ENCODE measurements at regions not wholly inside any gene's neighbourhood (a gene's known extent, or its start where the extent isn't known, plus 50 kb on each side); places are given as distances from the start of the nearest gene placed in this dataset.

DNA sequence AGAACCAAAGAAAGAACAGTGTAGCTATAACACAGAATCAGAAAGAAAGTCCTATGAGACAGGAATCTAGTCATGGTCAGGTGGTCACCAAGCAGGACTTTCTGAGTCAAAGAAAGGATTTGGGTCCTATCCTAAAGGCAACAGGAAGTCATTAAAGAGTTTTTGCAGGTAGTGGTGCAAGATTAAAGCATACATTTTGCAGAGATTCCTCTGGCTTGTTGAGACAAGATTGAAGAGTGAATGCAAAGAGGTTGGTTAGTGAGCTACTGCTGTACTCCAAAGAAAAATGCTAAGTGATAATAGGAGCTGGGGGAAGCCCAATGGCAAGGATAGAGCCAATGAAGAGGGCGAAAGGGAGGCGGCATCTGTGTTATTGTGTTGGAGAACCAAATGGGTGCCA, 300.5 kb upstream of the KIF2A start:
- no peak for DNase-seq (ENCODE audit: low read depth in 4 of 4, low spot score in 1 of 4)

DNA sequence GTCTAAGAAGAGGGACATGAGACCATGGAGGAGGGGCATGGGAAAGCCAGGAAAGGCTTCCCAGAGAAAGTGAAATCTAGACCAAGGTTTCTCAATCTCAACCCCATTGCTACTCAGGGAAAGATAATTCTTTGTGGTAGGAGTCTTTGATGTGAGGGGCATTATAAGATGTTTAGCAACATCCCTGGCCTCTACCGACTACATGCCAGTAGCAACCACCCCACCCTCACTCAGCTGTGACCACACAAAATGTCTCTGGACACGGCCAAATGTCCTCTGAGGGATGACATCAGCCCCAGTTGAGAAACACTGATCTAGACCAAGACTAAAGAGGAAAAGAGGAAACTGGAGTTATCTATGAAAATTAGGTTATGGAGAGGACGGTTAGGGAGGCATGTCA, 298.5 kb upstream of the KIF2A start:
- DNase-seq (ENCODE audit: low read depth in 4 of 4, low spot score in 1 of 4) = no peak

DNA sequence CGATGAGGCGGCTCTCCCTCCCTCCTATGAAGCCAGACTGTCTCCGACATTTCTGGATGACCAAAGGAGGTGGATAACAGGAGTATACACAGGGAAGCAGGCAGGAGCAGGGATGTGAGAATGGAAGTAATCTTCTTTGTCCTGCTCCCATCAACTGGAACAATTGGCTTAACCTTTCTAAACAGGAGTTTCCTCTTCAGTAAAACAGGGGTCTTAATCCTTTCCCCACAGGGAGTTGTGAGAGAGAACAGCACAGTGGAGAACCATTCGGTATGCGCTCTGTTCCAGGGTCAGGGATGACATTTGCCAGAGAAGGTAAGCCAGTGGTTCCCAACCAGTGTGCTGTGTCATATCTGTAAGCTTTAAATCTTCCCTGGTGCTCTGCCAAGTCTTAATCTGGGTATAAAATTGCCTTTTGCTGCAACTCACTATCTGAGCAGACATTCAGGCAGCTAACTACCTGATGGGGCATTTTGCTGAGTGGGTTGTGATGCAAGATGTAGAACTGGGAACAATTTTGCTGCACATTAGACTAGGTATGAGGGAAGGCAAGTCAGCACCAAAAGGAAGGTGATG, 294.8 kb upstream of the KIF2A start:
- DNase-seq (ENCODE audit: low read depth in 4 of 4, low spot score in 1 of 4) = no peak

DNA sequence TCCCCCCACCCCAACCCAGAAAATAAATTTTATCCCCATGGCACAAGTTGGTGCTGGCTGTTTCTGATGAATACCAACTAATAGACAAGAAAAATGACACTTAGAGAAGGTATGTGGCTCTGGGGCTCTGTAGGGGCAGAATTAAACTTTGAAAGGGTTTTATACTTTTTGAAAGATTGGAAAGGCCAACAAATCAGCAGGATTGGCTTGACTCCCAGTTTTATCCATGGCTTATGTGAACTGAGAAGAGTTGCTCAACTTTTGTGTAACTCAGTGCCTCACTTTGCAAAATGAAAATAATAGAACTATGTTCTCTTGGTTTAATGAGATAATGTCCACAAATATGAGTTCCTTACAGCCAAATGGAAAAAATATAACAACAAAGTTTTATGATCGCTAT, 288.9 kb upstream of the KIF2A start:
- no peak for DNase-seq (ENCODE audit: low read depth in 4 of 4, low spot score in 1 of 4)

DNA sequence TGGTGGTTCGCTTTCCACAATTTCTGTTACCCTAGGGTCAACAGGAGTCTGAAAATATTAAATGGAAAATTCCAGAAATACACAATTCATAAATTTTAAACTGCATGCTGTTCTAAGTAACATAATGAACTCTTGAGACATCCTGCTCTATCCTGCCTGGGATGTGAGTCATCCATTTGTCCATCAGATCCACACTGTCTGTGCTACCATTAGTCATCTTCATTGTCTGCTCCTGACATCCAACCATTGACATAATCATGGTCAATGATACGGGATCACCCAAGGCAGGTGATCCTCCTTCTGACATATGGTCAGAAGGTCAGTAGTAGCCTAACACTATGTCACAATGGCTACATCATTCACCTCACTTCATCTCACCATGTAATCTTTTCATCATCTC, 276.7 kb upstream of the KIF2A start:
- DNase-seq (ENCODE audit: low read depth in 4 of 4, low spot score in 1 of 4) = no peak

DNA sequence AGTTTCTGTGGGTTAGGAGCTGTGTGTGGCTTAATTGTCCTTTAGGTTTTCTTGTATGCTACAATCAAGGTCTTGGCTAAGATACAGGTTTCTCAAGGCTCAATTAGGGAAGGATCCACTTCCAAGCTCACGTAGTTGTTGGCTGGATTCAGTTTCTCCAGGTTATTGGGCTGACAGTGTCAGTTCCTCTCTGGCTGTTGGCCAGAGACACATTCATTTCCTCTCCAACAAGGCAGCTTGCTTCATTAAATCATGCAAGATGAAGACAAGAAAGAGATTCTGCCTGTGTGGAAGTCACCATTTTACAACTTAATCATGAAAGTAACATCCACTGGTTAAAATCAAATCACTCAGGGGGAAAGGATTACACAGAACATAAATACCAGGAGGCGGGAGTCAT, 275.7 kb upstream of the KIF2A start:
- no peak for DNase-seq (ENCODE audit: low read depth in 4 of 4, low spot score in 1 of 4)

- no peak for DNase-seq (ENCODE audit: low read depth in 4 of 4, low spot score in 1 of 4)
These were observed 268.0 kb upstream of the KIF2A start for GRCh38 chr5:62038024-62038423.

GRCh38 chr5:62041156-62041756, 264.8 kb upstream of the KIF2A start:
- no peak for DNase-seq (ENCODE audit: low read depth in 4 of 4, low spot score in 1 of 4)

GRCh38 chr5:62042007-62042406, 264.0 kb upstream of the KIF2A start:
- DNase-seq (ENCODE audit: low read depth in 4 of 4, low spot score in 1 of 4) = no peak

DNA sequence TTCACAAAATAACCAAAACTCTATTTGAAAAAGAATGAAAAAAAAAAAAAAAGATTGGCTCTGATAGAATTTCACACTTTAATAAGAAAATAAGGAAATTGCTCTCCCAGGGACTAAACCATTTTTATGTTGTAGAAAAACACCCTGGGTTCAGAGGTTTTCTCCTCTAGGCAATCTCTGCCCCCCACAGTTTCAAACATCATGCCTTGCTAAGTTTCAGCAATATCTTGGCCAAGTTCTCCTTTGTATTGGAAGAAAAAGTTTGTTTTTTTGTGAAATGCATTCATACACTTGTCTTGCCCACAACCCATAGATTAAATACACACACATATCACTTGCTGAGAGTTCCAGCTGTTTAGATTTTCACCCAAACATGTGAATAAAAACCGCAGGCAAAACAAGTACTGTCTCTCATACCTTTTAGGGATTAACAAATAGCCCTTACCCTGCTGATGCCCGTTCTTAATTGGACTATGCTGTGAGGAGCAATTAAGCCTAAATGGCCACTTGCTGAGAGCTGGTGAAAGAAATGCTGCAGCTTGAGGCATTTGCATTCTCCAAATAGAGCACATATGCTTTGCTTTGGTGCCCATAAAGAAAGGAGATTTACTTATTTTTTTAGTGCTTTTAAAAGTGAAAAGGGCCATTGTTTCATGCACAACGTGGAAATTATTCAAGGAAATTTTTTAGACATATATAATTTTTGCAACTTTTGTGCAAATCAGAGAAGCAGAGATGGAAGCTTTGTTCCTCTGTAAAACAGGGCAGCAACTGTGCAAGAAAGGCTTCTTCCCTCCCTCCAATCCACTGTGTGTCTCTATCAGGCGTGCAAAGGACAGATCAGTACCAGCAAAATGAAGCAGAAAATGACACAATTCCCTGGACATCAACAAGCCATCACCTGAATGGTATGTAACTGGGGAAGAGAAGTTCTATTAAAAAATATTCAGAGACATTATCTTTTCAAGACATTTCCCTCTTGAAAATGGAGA, 262.4 kb upstream of the KIF2A start:
- DNase-seq (ENCODE audit: low read depth in 4 of 4, low spot score in 1 of 4) = no peak

- DNase-seq (ENCODE audit: low read depth in 4 of 4, low spot score in 1 of 4) = no peak
These were observed 261.0 kb upstream of the KIF2A start for GRCh38 chr5:62044989-62045388.

DNA sequence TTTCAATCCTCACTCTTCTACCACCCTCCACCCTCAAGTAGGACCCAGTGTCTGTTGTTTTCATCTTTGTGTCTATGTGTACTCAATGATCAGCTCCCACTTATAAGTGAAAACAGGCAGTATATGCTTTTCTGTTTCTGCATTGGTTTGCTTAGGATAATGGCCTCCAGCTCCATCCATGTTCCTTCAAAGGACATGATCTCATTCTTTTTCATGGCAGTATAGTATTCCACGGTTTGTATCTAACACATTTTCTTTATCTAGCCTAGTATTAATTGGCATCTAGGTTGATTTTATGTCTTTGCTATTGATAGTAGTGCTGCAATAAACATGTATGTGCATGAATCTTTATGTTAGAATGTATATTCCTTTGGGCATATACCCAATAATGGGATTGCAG, 259.8 kb upstream of the KIF2A start:
- DNase-seq (ENCODE audit: low read depth in 4 of 4, low spot score in 1 of 4) = no peak

DNA sequence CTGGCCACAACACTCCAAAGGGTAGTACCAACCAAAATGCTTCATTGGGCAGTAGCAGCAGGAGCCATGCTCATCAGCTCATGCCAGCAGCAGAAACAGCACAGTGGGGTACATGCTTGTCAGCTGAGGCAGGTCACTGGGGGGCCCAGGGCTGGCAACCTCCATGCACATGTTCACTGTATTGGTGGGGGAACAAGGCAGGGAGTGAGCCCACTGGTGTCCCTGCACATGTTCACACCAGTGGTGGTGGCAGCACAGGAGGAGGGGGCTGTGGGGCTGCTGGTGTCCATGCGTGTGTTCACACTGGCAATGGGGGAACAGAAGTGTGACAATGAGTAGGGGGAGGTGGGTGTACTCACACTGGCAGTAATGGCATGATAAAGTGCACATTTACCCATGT, 254.3 kb upstream of the KIF2A start:
- no peak for DNase-seq (ENCODE audit: low read depth in 4 of 4, low spot score in 1 of 4)

DNA sequence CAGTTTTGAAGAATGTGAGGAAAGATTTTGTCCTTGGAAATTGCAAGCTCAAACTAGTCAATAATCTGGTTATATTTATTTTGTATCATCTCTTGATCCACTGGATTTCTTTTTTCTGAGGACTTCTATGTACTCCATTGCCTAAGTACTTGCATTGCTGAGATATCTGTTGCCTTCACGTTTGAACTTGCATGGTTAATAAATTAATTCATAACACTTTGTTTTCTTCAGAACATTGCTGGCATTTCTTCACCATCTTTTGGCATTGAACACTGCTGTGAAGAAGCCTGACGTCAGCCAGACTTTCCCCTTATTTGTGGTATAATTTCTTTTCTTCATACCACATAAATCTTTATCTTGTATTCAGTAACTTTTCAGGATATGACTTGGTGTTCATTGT, 246.0 kb upstream of the KIF2A start:
- no peak for DNase-seq (ENCODE audit: low read depth in 4 of 4, low spot score in 1 of 4)

GRCh38 chr5:62065050-62065449, 241.0 kb upstream of the KIF2A start:
- DNase-seq (ENCODE audit: low read depth in 4 of 4, low spot score in 1 of 4) = no peak

DNA sequence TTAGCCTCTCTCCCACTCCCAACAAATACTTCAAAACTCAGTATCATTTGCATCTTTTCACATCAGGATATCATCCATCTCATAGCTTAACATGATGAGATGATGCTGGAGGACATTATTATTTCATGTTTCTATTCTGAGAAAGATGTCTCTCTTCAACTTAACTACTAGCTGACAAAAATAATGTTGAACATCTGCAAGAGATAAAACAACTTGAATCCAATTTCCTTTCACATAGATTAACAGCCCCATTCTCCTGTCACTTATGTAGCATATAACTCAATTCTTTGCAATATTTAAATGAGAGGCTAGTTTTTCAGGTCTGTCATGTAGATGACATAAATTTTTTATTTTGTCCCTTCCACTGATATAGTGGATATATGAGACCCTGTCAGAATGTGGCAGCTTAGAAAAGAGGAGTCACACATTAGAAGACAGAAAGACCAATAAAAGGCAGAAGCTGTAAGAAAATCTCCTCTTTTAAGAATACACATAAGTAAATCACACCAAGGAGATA, 239.2 kb upstream of the KIF2A start:
- no peak for DNase-seq (ENCODE audit: low read depth in 4 of 4, low spot score in 1 of 4)

DNA sequence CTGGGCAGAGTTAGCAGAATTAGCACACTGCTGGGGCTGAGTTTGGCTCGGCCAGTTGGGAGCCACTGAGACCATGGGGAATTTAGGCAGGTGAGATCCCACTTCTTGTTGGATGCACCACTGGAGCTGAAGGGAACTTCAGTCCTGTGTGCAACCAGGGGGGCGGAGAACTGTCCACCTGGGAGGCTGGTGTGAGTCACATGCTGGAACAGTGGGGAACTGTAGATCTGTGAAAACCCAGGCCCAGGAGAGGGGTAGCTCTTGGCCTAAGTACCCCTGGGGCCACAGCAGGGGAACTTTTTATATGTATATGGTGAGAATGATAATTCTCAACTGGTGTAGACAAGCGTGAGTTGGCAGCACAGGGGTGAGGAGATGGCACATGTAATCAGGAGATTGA, 237.5 kb upstream of the KIF2A start:
- no peak for DNase-seq (ENCODE audit: low read depth in 4 of 4, low spot score in 1 of 4)

DNA sequence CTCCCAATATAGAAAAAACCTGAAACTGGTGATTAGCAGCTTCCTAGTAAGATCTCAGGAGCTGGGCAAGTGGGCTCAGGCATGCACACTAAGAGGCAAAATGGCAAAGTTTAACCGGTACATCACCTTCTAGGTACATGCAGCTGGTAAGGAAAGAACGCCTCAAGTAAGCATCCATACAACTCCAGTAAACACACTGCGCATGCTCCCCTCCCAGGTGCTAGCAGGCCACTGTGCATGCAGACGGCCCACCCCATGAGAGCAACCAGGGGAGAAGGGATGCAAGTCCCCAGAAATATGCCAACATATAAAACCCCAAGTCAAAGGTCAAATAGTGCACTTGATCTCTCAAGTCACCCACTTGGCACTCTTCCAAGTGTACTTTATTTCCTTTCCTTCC, 228.6 kb upstream of the KIF2A start:
- no peak for DNase-seq (ENCODE audit: low read depth in 4 of 4, low spot score in 1 of 4)

- DNase-seq (ENCODE audit: low read depth in 4 of 4, low spot score in 1 of 4) = no peak
These were observed 228.0 kb upstream of the KIF2A start for GRCh38 chr5:62077823-62078550.

DNA sequence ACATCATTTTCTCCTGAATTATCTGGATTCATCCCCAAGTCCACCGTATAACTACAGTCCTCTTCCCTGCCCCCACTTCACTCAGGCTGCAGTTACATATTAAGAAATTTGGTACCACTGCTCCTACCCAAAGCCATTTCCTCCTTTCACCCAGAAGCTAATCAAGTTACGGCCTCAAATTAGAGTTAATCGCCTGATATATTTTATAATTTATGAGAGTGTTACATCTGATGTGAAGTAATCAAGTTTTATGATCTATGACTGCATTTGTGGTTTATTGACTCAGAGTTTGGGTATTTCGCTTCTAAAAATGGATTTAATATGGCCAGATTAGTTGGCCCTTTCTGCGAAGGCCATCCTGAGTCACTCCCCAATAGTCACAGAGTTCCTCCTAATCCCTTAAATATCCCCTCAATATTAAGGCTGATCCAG, 223.6 kb upstream of the KIF2A start:
- no peak for DNase-seq (ENCODE audit: low read depth in 4 of 4, low spot score in 1 of 4)

GRCh38 chr5:62083247-62083646, 222.8 kb upstream of the KIF2A start:
- no peak for DNase-seq (ENCODE audit: low read depth in 4 of 4, low spot score in 1 of 4)
